Astrocyte (in vitro differentiated cells and primary cell): ENCODE measurements at regions not wholly inside any gene's neighbourhood (a gene's known extent, or its start where the extent isn't known, plus 50 kb on each side); places are given as distances from the start of the nearest gene placed in this dataset.
"Not testable (repeated sequence)": the region's sequence is repeated elsewhere in the genome, so short reads cannot be mapped to it uniquely, and the experiment has no call there.

Experiments
- EZH2 ChIP-seq: IDR thresholded peaks from 2 replicates; pipeline ENCODE4 v1.6.1; 2012; ENCODE audit warnings: mild to moderate bottlenecking, low read length, inconsistent platforms; ENCODE audit not compliant: insufficient read depth
- TF ChIP-seq, protein P1 (sequence below): IDR thresholded peaks from 2 replicates; pipeline ENCODE4 v1.5.1; 2011; ENCODE audit warnings: low read depth, mild to moderate bottlenecking, inconsistent platforms, low read length, moderate library complexity; ENCODE audit not compliant: insufficient read depth

DNA sequence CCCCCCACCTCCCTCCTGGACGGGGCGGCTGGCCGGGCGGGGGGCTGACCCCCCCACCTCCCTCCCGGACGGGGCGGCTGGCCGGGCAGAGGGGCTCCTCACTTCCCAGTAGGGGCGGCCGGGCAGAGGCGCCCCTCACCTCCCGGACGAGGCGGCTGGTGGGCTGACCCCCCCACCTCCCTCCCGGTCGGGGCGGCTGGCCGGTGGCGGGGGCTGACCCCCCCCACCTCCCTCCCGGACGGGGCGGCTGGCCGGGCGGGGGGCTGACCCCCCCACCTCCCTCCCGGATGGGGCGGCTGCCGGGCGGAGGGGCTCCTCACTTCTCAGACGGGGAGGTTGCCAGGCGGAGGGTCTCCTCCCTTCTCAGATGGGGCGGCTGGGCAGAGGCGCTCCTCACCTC lies 166.9 kb upstream of the TAPT1 start:
- TF ChIP-seq, protein P1, sequence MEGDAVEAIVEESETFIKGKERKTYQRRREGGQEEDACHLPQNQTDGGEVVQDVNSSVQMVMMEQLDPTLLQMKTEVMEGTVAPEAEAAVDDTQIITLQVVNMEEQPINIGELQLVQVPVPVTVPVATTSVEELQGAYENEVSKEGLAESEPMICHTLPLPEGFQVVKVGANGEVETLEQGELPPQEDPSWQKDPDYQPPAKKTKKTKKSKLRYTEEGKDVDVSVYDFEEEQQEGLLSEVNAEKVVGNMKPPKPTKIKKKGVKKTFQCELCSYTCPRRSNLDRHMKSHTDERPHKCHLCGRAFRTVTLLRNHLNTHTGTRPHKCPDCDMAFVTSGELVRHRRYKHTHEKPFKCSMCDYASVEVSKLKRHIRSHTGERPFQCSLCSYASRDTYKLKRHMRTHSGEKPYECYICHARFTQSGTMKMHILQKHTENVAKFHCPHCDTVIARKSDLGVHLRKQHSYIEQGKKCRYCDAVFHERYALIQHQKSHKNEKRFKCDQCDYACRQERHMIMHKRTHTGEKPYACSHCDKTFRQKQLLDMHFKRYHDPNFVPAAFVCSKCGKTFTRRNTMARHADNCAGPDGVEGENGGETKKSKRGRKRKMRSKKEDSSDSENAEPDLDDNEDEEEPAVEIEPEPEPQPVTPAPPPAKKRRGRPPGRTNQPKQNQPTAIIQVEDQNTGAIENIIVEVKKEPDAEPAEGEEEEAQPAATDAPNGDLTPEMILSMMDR: not testable (repeated sequence)
- TF ChIP-seq EZH2: not testable (repeated sequence)
